Ovary (tissue), 3 donors: ENCODE measurements at regions not wholly inside any gene's neighbourhood (a gene's known extent, or its start where the extent isn't known, plus 50 kb on each side); places are given as distances from the start of the nearest gene placed in this dataset.

Source experiments
- CTCF ChIP-seq, 3 donors: fragments of 450-650 bp in 2 of 3; fragments of 200-600 bp in 1 of 3; IDR thresholded peaks; one replicate each; pipeline versions ENCODE4 v1.5.1 to v1.8.0; 2016 to 2022; ENCODE audit warnings: antibody characterized with exemption in 3 of 3, mild to moderate bottlenecking in 1 of 3
- POLR2A ChIP-seq: fragments of 450-650 bp; IDR thresholded peaks from one replicate; pipeline ENCODE4 v1.6.1; 2017; ENCODE audit warnings: antibody characterized with exemption, mild to moderate bottlenecking, moderate library complexity
- donor health status: DM: no; HTN: no; CAD: no.

- TF ChIP-seq CTCF (IDR thresholded peaks at IDR 0.05) (no peak), POLR2A (no peak)
Measured at GRCh38 chr6:90425161-90425641, 128.6 kb upstream of the BACH2 start.
